Brain microvascular endothelial cell (primary cell): ENCODE measurements at regions not wholly inside any gene's neighbourhood (a gene's known extent, or its start where the extent isn't known, plus 50 kb on each side); places are given as distances from the start of the nearest gene placed in this dataset.

Source experiments
- DNase-seq: peaks from one replicate; pipeline ENCODE4 v3.0.0-alpha.2; 2020
- H3K27ac ChIP-seq: fragments of 250-450 bp; sonication (Bioruptor Pico); 2 replicates; pipeline ENCODE4 v1.5.1; 2020; ENCODE audit warnings: mild to moderate bottlenecking, moderate library complexity
- H3K27me3 ChIP-seq: fragments of 250-450 bp; sonication (Bioruptor Pico); replicated peaks from 2 replicates; pipeline ENCODE4 v1.5.1; 2020; ENCODE audit warnings: mild to moderate bottlenecking
- H3K36me3 ChIP-seq: fragments of 250-450 bp; sonication (Bioruptor Pico); replicated peaks from 2 replicates; pipeline ENCODE4 v1.5.1; 2020; ENCODE audit warnings: mild to moderate bottlenecking
- H3K4me3 ChIP-seq: 2 replicates; pipeline ENCODE4 v1.5.1; 2011; ENCODE audit warnings: low read depth, mild to moderate bottlenecking, control low read depth, low read length, moderate library complexity
- in situ Hi-C: cut with HindIII; loops from 2 replicates; pipeline ENCODE4 v1.10.0; 2017; ENCODE audit warnings: low sequenced_read_pairs, low pct_ligation_motif_present
- TF ChIP-seq, protein P1 (sequence below): IDR thresholded peaks from 2 replicates; pipeline ENCODE4 v1.5.1; 2011; ENCODE audit warnings: low read depth, mild to moderate bottlenecking, moderate library complexity, low read length, control low read depth, inconsistent platforms; ENCODE audit errors: missing control alignments

DNA sequence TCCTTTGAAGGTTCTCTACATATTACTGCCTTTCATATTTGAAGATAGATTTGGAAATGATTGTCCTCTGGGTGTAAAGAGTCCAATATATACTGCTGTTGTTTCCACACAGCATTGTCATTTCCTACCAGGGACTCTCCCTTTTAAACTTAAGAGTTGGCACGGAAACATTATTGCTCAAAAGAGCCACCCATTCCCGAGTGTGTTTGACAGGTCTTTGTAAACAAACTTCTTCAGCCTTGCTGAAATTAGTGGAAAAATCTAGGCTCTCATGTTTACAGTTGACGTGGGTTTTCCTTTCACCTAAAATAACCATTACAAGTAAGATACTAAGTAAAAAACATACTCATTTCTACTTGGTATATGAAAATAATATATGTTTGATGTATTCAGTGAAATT lies 111.4 kb upstream of the LIMCH1 start:
- H3K36me3 ChIP-seq: no peaks in the 10 kb centered on the region
- in situ Hi-C loops: no loop called here
- no peak for DNase-seq
- H3K27ac ChIP-seq: no peak overlapping the region
- TF ChIP-seq, protein P1, sequence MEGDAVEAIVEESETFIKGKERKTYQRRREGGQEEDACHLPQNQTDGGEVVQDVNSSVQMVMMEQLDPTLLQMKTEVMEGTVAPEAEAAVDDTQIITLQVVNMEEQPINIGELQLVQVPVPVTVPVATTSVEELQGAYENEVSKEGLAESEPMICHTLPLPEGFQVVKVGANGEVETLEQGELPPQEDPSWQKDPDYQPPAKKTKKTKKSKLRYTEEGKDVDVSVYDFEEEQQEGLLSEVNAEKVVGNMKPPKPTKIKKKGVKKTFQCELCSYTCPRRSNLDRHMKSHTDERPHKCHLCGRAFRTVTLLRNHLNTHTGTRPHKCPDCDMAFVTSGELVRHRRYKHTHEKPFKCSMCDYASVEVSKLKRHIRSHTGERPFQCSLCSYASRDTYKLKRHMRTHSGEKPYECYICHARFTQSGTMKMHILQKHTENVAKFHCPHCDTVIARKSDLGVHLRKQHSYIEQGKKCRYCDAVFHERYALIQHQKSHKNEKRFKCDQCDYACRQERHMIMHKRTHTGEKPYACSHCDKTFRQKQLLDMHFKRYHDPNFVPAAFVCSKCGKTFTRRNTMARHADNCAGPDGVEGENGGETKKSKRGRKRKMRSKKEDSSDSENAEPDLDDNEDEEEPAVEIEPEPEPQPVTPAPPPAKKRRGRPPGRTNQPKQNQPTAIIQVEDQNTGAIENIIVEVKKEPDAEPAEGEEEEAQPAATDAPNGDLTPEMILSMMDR: no peak
- H3K4me3 ChIP-seq: no peak overlapping the region
- H3K27me3 ChIP-seq: peaks cover 1% of the 10 kb centered on the region

DNA sequence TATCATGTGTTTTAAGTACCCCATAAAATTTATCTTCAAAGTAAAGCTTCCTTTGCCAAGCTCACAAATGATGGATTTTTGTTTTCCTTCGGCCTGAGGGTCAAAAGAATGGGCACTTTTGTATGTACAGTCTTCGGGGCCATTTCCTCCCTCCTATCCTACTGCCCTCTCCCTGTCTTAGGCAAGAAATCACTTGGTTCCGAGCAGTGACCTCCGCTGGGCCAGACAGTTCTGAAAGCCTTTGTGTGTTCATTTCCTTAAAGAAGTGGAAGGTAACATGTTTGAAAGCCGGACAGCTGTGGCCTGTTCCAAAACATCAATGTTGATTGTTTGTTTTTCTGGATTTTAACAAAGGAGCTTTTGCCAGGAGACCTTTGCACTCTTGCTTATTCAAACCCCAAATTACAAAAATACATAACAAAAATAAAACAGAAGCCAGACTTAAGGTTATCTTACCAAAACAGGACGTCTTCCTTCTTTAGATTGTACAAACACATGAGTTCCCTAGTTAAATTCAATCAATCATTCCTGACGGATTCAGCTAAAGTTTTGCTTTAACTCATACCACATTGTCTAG lies 110.6 kb upstream of the LIMCH1 start:
- in situ Hi-C loops: no loop called here
- H3K4me3 ChIP-seq: no peak overlapping the region
- H3K27ac ChIP-seq: no peak overlapping the region
- TF ChIP-seq, protein P1: no peak
- peaks cover 1% of the 10 kb centered on the region for H3K27me3 ChIP-seq
- H3K36me3 ChIP-seq: no peaks in the 10 kb centered on the region
- no peak for DNase-seq

DNA sequence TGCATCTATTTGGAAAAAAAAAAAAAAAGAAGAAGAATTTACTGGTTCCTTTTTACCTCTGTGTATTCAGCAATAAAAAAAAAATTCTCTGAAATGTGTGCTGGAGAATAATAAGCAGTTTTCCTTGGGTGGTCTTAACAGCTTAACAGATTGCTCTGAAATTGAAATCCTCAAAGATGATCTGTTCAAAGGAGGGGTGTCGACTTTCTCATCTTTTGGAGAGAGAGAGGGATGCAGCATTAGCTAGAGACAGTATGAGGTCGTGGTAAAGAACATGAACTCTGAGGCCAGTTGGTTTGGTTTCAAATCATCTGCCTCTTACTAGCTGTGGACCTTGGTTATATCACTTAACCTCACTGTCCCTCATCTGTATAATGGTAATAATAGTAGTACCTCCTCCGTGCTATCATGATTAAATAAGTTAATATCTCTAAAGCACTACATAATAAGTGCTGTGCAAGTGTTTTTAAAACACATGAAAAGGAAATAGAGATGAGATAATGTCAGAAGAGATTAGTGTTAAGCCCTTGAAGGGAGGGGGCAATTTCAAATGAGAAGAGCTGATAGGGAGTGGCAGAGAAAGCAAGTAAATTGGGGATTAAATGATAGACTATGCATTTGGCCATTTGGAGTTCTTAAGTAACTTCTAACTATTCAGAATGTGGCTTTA lies 109.9 kb upstream of the LIMCH1 start:
- Histone ChIP-seq H3K27me3 (peaks cover 1% of the 10 kb centered on the region), H3K36me3 (no peaks in the 10 kb centered on the region), H3K4me3 (no peak overlapping the region), H3K27ac (no peak overlapping the region)
- in situ Hi-C loops: no loop called here
- TF ChIP-seq, protein P1: no peak
- no peak for DNase-seq

DNA sequence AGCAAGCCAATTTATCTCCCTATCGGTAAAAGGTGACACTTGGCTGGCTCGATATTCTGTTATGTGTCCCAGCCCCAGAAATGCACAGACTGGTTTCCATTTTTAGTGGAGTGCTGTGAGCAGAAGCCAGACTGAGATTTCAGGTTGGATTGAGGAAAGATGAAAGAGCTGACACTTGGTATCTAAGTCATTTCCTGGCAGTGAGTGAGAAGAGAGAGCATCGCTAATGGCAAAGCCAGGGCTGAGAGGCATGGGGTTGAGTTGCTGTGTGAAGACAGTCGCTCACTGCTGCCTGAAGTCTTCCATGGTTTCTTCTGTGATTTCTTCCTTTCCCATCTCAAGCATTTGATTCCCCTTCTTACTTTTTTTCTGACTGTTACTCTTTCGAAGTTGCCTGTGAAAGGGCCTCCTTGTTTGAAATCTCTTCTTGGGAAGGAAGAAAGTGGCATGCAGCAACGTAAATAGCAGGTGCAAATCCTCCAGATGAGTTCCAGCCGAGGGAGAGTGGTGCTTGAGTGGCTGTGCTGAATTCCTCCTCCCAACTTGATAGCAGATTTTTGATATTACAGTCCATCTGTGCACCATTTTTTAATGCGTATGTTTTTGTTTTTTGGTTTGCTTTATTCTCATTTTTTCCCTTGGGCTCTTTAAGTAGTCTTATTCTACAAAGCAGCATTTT lies 109.2 kb upstream of the LIMCH1 start:
- in situ Hi-C loops: no loop called here
- Histone ChIP-seq H3K27ac (no peak overlapping the region), H3K27me3 (no peaks in the 10 kb centered on the region), H3K36me3 (no peaks in the 10 kb centered on the region), H3K4me3 (no peak overlapping the region)
- TF ChIP-seq, protein P1: no peak
- DNase-seq: no peak

GRCh38 chr4:41429280-41429669 lies 108.7 kb upstream of the LIMCH1 start:
- Histone ChIP-seq H3K36me3 (no peaks in the 10 kb centered on the region), H3K27ac (no peak overlapping the region), H3K27me3 (no peaks in the 10 kb centered on the region), H3K4me3 (no peak overlapping the region)
- in situ Hi-C loops: no loop called here
- TF ChIP-seq, protein P1: no peak
- no peak for DNase-seq
